ENCODE measurements at regions not wholly inside any gene's neighbourhood (a gene's known extent, or its start where the extent isn't known, plus 50 kb on each side); places are given as distances from the start of the nearest gene placed in this dataset.

GRCh38 chr1:217029281-217030157, 306.3 kb upstream of the ESRRG start:
- DNase-seq: no peak

- DNase-seq: no peak
Observed at GRCh38 chr1:217027403-217028080, 304.3 kb upstream of the ESRRG start.

- DNase-seq: no peak
Observed at GRCh38 chr1:217026531-217026930, 303.3 kb upstream of the ESRRG start.

GRCh38 chr1:217025381-217025780, 302.2 kb upstream of the ESRRG start:
- DNase-seq: no peak

- no peak for DNase-seq
Observed at GRCh38 chr1:217024911-217025310, 301.7 kb upstream of the ESRRG start.

GRCh38 chr1:217021956-217022355, 298.7 kb upstream of the ESRRG start:
- no peak for DNase-seq

GRCh38 chr1:217021400-217021799, 298.2 kb upstream of the ESRRG start:
- DNase-seq: no peak

- DNase-seq: no peak
Observed at GRCh38 chr1:217019475-217019874, 296.2 kb upstream of the ESRRG start.

GRCh38 chr1:217018648-217019047, 295.4 kb upstream of the ESRRG start:
- DNase-seq: no peak

GRCh38 chr1:217017165-217017564, 293.9 kb upstream of the ESRRG start:
- no peak for DNase-seq

GRCh38 chr1:217014066-217014465, 290.8 kb upstream of the ESRRG start:
- no peak for DNase-seq

GRCh38 chr1:217012659-217013058, 289.4 kb upstream of the ESRRG start:
- DNase-seq: no peak

- no peak for DNase-seq
Observed at GRCh38 chr1:217011097-217011496, 287.9 kb upstream of the ESRRG start.

GRCh38 chr1:217010253-217010652, 287.0 kb upstream of the ESRRG start:
- no peak for DNase-seq

- no peak for DNase-seq
Observed at GRCh38 chr1:217009376-217009775, 286.1 kb upstream of the ESRRG start.

GRCh38 chr1:217004776-217005436, 281.7 kb upstream of the ESRRG start:
- no peak for DNase-seq

- no peak for DNase-seq
Observed at GRCh38 chr1:217003355-217003754, 280.1 kb upstream of the ESRRG start.

- DNase-seq: no peak
Observed at GRCh38 chr1:216997831-216998230, 274.6 kb upstream of the ESRRG start.

GRCh38 chr1:216997069-216997468, 273.8 kb upstream of the ESRRG start:
- no peak for DNase-seq

GRCh38 chr1:216984536-216984935, 261.3 kb upstream of the ESRRG start:
- DNase-seq: no peak

GRCh38 chr1:216983823-216984222, 260.6 kb upstream of the ESRRG start:
- no peak for DNase-seq

- DNase-seq: no peak
Observed at GRCh38 chr1:216961516-216961915, 238.3 kb upstream of the ESRRG start.

GRCh38 chr1:216960716-216961115, 237.5 kb upstream of the ESRRG start:
- DNase-seq: no peak

GRCh38 chr1:216958569-216958968, 235.3 kb upstream of the ESRRG start:
- peak; percentile 70 for DNase-seq
